GM18909 (cell line): ENCODE measurements at regions not wholly inside any gene's neighbourhood (a gene's known extent, or its start where the extent isn't known, plus 50 kb on each side); places are given as distances from the start of the nearest gene placed in this dataset.

Source experiments
- ATAC-seq: cut with Tn5 transposase; IDR thresholded peaks from one replicate; pipeline ENCODE4 v1.9.1; 2021; ENCODE audit warnings: mild to moderate bottlenecking; ENCODE audit not compliant: unreplicated experiment, poor library complexity

DNA sequence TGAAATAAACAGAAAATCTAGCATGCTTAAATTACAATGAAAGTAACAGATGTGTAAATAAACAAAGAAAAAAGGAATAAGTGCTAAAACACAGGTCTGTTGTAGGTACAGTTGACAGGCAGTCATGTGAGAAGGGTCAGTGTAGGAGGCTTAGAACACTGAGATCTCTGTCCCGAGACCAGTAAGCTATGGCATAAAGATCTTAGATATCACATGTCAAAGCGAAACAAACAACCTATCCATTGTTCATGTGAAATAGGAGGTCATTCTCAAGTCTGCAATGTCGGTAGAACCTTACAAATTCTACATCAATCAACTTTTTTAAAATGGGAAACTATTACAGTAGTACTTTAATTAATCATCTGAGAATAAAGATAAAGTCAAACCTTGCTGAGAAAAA, 428.9 kb upstream of the ADGRL2 start:
- ATAC-seq: no peak

DNA sequence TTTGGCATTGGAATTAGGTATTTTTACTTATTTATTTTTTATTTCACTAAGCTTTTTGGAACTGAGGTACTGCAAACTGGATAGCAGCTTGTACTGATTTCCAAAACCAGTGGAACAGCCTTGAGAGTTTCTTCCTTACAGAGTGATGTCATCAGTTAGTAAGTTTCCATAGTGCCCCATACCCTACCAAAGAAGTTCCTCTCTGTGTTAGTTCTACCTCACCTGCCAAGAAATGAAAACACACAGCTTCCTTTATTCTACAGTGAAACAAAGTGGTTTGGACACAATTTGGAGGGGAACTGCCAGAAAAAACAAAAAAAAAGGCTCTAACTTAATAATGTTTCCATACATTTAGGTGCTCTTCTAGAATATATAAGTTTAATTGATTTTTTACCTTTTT, 430.9 kb upstream of the ADGRL2 start:
- no peak for ATAC-seq

DNA sequence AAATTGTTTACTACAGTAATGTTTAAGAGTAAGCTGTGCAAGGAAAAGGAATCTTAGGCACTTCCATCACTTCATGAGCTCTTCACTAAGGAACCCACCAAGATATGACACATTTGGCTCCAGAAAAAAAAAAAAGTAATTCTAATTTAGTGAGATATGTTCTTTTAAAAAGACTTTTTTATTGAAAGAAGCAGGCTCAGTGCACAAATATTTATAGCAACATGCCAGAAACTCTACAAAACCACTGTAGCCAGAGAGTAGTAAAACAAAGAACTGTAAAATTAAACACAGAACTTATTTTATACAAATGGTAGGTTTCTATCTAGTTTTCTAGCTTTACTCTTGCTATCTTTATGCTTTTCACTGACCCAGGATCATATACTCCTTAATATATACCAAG, 434.6 kb upstream of the ADGRL2 start:
- ATAC-seq: no peak

DNA sequence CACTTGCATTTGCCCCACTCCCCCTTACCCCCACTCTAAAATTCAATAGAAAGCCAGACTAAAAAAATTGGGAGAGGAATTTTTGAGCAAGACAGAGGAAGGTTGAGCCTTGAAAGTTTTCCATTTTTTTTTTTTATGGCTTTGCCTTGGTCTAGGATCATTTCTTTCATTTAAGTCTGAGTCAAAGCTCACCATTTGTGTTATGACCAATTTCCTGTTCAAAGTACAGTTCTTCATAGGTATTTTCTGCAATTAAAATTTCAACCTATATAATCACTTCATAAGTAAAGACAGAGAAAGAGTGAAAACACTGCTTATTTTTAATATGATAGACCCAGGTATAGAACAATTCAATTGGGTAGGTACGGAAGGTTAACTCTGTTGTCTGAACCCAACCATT, 436.6 kb upstream of the ADGRL2 start:
- no peak for ATAC-seq

DNA sequence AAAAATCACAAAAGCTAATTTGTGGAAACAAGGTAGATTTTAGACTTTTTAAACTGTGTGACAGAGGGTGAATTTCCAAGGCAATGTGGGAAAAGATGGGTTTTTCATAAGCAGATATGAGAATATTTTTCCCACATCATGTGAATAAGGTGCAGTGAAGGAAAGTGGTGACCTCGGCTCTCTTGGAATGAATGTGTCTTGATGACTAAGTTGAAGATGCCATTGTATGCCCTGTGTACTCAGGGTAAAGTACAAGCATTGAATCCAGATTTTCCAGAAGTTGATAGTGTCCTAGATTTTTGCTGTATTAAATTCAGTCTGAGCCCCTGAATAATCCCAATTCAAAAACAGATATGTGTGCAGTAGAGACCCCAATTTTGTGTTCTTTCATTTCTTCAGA, 442.6 kb upstream of the ADGRL2 start:
- ATAC-seq: no peak

DNA sequence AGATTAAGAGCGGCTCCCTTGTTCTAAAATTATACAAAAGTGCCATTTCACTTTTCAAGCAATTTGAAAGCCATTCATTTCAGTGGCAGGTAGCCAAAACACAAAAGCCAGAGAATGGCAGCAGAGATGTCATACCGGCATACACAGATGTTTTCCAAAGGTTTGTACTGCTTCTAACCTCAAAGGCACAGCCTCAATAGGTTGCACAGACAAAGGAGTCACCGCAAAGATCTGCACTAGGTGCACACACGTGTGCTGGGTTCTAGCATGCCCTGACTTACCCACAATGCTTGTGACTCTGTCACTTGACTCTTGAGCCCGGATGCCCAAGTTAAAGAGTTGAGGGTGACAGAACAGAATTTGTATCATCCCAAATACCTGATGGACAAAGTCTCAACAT, 448.9 kb upstream of the ADGRL2 start:
- no peak for ATAC-seq

DNA sequence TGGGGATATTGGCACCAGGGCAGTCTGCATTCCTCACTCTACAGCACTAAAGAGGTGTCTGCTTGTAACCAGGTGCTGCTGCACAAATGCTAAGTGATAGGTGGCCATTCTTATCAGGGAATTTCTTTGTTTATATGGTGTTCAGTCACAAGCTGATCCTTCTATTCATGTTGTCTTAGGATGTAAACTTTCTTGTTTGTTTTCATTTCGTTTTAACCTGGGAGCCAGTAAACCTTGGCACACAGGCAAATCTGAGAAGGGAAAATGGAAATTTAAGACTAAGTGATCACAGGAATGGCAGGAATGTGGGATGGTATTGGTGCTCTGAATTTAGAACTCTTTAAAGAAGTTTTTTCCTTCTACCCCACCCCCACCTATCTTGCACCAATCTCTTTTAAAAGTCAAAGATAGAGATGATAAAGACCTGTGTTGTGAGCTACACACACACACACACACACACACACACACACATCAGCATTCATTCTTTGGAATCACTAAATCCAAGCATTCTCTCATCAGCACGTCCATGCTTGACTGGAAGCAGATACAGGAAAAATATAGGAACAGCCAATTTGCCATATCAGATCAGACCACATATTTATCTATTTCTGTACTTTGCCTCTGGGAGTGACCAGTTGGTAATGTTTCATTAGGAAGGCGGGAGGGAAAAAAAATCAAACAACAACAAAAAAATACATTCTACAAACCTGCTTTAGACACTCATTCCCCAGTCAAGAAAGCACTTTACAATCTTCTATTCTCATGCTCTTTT, 451.4 kb upstream of the ADGRL2 start:
- no peak for ATAC-seq

DNA sequence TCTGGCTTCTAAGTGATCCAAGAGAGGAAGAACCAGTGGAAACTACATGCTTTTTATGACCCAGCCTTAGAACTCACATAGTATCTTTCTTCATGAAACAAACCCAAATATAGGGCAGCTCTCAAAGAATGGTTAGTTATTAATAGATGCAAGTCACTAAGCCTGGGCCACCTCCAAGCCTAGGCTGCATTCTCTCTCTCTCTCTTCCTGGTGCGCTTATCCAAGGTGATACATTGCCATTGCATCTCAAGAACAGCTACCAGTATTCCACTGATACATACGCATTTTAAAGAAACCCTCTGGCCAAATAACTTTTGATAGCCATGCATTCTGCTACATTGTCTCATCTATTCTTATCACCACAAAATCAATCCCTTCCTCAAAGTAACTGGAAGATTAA, 455.6 kb upstream of the ADGRL2 start:
- no peak for ATAC-seq

DNA sequence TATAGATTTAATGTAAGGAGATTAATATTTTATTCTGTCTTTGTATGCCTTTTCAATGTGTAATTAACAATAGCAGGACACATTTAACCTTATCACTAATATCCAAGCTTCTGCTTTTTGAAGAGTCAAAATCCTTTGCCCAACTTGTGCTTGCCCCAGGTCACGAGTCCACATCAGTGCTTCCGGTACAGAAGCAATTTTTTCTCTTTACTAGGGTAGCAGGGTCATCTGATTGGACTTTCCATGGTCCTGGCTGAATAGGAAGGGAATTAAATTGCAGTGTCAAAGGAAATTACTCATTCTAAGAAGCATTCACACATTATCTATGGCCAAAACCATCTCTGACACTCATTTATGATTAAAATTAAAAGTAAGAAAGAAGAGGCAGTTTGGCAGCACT, 460.5 kb upstream of the ADGRL2 start:
- ATAC-seq: no peak

DNA sequence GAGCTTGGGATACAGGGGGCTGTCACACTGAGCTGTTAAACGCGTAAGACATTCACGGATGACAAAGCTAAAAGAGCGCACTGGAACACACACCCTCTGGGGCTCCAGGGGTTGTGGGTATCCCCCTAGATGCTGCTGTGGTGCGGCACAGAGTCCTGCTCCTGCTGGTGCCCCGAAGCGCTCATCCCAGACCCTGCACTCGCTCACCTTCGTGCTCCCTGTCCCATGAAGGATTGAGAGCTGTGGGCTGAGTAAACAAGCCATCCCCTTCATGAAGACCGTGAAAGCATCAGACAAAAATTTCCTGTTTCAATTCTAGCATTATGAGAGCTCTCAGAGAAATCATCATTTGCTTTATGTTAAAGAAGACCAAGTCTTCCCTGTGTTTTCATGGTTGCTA, 463.5 kb upstream of the ADGRL2 start:
- no peak for ATAC-seq

DNA sequence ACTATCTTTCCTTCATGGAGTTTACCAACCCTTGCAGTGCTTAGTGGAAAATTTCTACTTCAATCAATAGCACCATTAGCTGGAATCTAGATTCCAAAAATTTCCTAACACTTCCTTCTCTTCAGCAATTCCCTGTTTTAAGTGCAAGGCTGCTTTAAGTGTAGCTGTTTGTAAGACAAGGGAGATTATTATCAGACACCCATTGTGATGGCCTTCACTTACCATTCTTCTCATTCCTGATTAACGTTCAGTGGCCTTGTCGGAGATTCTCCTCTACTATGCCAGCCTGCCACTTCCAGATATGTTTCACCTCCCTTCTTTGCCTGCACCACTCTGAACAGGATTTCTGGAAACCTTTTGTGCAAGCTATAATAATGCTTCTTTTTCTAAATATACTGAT, 464.9 kb upstream of the ADGRL2 start:
- no peak for ATAC-seq

DNA sequence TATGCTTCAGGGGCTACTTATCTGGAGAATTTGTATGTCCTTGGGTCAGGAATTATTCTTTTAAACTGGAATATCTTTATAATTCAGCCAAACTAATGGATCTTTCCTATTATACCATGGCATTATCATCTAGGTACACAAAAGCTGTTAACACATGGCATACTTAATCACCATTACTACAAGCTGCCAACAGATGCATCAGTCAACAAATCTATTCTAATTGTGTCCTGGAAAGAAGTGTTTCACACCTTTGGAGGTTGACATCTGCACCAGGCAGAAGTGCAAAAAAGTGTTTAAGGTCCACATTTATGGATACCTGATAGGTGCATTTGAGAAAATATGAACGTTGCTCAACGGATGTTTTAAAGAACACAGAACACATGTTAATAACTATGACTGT, 470.2 kb upstream of the ADGRL2 start:
- ATAC-seq: no peak

DNA sequence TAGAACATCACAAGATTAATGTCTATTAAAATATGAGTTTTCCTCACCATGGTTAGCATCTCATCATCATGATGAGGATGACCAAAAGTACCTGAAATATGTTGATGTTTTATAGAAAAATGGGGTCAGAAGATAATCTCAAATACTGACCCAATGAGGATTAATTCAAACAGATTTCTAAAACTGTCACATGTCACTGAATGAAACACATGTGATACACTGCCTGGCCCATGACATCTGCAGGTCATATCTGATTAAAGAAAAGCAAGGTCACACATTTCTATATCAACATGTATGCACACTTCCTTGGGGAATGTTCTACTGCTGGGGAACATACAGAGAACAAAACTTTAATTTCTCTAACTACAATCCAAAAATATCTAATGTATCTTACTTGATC, 470.6 kb upstream of the ADGRL2 start:
- no peak for ATAC-seq

DNA sequence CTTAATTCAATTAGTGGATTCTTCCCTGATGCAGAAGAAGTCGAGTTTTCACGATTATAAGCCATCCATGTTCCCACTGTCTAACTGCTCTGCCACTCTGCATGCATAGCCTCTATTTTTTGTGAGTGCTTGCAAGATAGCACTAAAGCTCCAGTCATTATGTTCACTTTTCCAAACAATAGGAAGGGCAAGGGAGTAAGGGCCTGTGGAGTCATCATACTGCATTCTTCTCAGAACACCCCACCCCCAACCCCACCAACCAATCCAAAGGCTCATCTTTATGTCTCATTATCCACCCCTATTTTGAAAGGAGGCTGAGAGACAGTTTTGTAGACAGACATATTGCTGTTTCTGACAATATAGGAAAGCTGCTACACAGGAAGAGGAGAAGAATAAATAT, 471.7 kb upstream of the ADGRL2 start:
- ATAC-seq: no peak

DNA sequence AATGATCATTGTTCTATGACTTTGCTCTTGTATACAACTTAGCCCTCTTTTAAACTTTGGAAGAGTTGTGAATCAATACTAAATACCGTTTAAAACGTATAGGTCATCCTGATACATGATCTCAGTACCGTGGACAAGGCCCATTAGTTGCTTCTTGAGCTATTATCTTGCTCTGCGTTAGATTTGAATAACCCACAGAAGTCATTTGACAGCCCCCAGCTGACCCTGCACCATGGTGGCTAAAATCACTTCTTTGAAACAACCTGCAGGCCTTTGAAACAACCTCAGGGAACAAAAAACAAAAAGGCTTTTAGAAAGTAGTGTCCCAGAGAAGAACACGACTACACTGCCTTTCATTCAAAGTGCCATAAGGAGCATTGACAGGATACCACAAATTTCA, 473.0 kb upstream of the ADGRL2 start:
- no peak for ATAC-seq

DNA sequence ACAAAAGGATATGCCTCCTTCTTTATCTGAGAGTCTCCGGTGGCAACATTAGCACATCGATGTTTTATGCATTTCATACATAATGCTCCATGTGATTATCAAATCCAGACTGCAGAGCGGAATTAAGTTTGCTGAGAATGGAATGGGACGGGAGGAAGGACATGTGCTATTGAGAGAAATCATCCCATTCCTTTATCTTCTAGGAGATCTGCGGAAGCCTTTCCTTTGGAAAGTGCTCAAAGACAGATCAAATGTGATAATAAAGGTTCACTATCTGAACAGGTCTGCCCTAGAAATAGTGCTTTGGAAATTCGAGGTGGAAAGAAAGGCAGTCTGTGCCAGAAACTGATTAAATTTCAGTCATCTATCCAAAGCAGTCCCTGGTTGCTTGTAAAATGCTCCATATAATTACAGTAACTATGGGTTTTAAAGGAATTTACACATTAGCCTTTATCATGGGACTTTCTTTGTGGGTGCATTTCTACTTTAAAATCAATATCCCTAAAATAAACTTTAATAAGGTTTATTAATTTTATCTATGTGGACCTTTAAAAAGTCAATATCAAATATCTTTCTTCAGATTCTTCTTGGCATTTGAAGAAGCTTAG, 473.5 kb upstream of the ADGRL2 start:
- ATAC-seq: no peak

DNA sequence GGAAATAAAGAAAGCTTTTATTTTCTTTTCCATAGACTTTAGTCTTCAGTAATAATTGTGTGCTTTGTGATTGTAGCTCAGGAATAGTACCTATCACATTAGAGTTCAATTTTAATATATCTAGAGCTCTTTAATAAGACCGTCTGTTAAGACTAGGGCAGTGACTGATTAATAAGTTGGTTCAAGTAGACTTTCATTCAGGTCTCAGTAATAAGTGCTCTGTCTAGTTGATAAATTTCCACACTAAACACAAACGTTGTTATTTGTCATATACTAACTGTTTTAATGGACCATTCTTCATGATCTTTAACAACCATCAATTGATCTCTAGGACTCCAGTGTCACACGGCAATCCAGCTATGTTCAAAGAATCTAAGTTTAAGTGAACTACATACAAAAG, 474.5 kb upstream of the ADGRL2 start:
- no peak for ATAC-seq

DNA sequence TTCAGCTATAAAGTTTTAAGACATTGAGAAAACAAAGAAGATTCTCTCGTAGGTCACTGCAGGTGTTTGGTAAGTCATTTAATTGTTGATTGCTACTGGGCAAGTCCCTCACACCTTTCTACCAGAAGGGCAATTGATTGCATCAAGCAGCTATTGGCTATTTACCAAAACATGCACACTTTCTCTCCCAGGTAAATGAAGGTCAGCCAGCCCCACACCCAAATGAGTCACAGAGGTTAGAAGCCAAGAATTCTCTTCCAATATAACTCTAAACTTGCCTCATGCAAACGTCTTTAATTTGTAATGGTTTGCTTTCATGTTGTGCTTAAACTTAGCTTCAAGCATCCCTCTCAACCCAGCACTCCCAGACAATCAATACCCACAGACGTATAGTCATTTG, 475.3 kb upstream of the ADGRL2 start:
- ATAC-seq: no peak

DNA sequence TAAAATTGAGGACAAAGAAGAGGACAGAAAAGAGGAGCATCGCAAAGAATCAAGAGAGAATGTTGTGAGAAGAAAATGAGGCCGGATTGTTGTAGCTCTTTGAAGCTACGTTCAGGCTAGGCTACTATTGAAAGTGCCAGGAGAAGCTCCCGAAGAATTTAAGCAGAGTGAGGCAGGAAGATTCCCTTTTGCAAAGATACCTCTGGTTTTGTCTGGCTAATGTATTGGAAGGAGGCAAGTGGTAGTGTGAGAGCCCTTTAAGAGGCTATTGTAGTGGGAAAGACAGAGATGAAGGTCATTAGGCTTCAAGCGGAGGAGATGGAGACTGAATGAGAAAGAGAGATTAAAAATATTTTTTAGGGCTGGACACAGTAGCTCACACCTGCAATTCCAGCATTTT, 476.9 kb upstream of the ADGRL2 start:
- ATAC-seq: no peak

DNA sequence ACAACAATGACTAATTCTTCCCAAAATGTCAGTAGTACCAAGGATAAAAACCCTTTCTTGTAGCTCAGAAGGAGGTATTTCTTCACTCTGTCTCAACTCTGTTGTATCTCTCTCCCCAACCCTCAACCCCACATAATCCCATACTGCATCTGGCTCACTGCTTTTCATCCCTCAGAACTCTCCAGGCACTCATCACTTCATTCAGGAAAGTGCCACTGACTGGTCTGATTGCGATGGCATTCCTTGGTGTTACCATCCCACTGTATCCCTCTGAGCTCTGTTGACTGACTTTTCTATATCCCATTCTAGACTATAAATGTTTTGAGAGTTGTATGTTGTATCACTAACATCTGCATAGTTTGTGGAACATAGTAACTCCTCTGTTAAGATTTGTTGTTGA, 483.5 kb upstream of the ADGRL2 start:
- ATAC-seq: no peak

DNA sequence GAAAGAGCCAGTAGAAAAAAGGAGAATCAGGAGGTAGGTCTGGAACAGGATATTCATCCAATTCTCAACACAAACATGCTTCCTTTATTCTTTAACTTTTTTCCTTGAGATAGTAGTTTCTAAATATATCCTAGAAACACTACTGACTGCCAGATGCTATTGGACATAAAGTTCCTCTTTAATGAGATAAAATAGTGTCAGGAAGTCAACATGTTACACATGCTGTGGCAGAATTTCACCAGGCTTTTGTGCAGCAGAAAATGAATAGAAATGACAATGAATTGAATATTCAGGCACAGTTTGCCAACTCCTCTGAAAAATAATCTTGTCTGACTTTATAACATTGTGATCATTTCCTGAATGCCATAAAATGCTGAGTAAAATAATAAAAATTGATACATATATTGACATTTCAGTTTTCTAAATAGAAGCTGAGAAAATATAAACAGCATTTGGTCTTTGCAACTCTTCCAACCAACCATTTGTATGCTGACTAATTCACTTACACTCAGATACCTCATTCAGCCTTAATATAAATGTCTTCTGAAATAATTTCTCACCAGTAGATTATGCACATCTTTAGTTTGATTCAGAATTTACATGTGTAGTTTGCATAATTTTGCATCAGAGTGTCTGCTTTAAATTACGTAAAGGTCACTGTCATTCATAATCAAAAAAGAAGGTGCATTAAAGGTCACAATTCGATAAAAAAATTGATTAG, 486.1 kb upstream of the ADGRL2 start:
- no peak for ATAC-seq

DNA sequence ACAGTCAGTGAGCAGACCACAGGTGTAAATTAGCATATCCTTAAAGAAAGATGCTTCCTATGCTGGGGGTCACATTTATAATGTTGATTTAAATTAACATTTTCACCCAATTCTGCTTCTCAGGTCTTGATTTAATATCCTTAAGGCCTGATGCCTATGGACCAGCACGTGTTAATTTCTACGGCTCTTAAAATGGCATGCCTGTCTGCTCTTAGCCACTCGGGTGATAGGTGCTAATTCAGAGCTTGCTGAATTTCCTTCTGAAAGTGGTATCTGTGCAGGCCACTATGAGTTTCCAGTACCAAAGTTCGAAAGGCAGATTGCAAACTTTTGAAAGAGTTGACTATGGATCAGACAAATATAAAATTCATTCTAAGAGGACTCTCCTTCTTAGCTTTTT, 487.4 kb upstream of the ADGRL2 start:
- ATAC-seq: no peak
